ENCODE measurements at regions not wholly inside any gene's neighbourhood (a gene's known extent, or its start where the extent isn't known, plus 50 kb on each side); places are given as distances from the start of the nearest gene placed in this dataset.

GRCh38 chr1:191290441-191290840 is 812.8 kb upstream of the BRINP3 start:
- Histone ChIP-seq H4K20me1 (ENCODE audit: insufficient read depth, low read length) (no peaks in the 10 kb centered on the region), H3K4me3 (ENCODE audit: insufficient read depth, low read depth, low read length) (no peak overlapping the region), H2AFZ (ENCODE audit: low read depth, low read length) (no peak overlapping the region), H3K4me2 (ENCODE audit: low read length) (no peak overlapping the region), H3K27me3 (ENCODE audit: insufficient read depth, low read length) (no peaks in the 10 kb centered on the region), H3K9me3 (ENCODE audit: insufficient read depth, low read depth, low read length) (no peaks in the 10 kb centered on the region), H3K9ac (ENCODE audit: low read length) (no peak overlapping the region), H3K79me2 (ENCODE audit: insufficient read depth, low read length) (no peaks in the 10 kb centered on the region), H3K4me1 (ENCODE audit: insufficient read depth, low read length) (no peaks in the 10 kb centered on the region), H3K27ac (ENCODE audit: low read depth, low read length) (no peak overlapping the region), H3K36me3 (ENCODE audit: insufficient read depth, low read length) (no peaks in the 10 kb centered on the region)
- H3K27me3 Mint-ChIP-seq (ENCODE audit: low read depth, unreplicated experiment): no peaks in the 10 kb centered on the region
- H3K36me3 Mint-ChIP-seq (ENCODE audit: low read depth, unreplicated experiment): no peaks in the 10 kb centered on the region
- no peak for DNase-seq (ENCODE audit: low read depth)
- H3K27ac Mint-ChIP-seq (ENCODE audit: unreplicated experiment): no peak overlapping the region
- H3K4me1 Mint-ChIP-seq (ENCODE audit: low read depth, unreplicated experiment): no peaks in the 10 kb centered on the region
- H3K4me3 Mint-ChIP-seq (ENCODE audit: unreplicated experiment): no peak overlapping the region
- no peaks in the 10 kb centered on the region for H3K9me3 Mint-ChIP-seq (ENCODE audit: unreplicated experiment)
- TF ChIP-seq CTCF (IDR thresholded peaks at IDR 0.05; ENCODE audit: insufficient read depth, low read depth, low read length): no peak
- no peak for TF ChIP-seq EZH2 (IDR thresholded peaks at IDR 0.05; ENCODE audit: insufficient read depth, low read length)
- FAIRE-seq: no peak

GRCh38 chr1:191305370-191305769 is 827.7 kb upstream of the BRINP3 start:
- no peak for TF ChIP-seq EZH2 (IDR thresholded peaks at IDR 0.05; ENCODE audit: insufficient read depth, low read length)
- no peak for TF ChIP-seq CTCF (IDR thresholded peaks at IDR 0.05; ENCODE audit: insufficient read depth, low read depth, low read length)
- no peaks in the 10 kb centered on the region for H4K20me1 ChIP-seq (ENCODE audit: insufficient read depth, low read length)
- no peaks in the 10 kb centered on the region for H3K36me3 ChIP-seq (ENCODE audit: insufficient read depth, low read length)
- no peak overlapping the region for H2AFZ ChIP-seq (ENCODE audit: low read depth, low read length)
- no peaks in the 10 kb centered on the region for H3K4me1 Mint-ChIP-seq (ENCODE audit: low read depth, unreplicated experiment)
- no peaks in the 10 kb centered on the region for H3K9me3 ChIP-seq (ENCODE audit: insufficient read depth, low read depth, low read length)
- no peak for FAIRE-seq
- H3K36me3 Mint-ChIP-seq (ENCODE audit: low read depth, unreplicated experiment): no peaks in the 10 kb centered on the region
- H3K79me2 ChIP-seq (ENCODE audit: insufficient read depth, low read length): no peaks in the 10 kb centered on the region
- H3K4me2 ChIP-seq (ENCODE audit: low read length): no peak overlapping the region
- H3K9ac ChIP-seq (ENCODE audit: low read length): no peak overlapping the region
- H3K9me3 Mint-ChIP-seq (ENCODE audit: unreplicated experiment): peaks cover 2% of the 10 kb centered on the region
- no peaks in the 10 kb centered on the region for H3K27me3 ChIP-seq (ENCODE audit: insufficient read depth, low read length)
- no peak for DNase-seq (ENCODE audit: low read depth)
- H3K27me3 Mint-ChIP-seq (ENCODE audit: low read depth, unreplicated experiment): no peaks in the 10 kb centered on the region
- H3K27ac ChIP-seq (ENCODE audit: low read depth, low read length): no peak overlapping the region
- no peak overlapping the region for H3K27ac Mint-ChIP-seq (ENCODE audit: unreplicated experiment)
- no peak overlapping the region for H3K4me3 Mint-ChIP-seq (ENCODE audit: unreplicated experiment)
- H3K4me1 ChIP-seq (ENCODE audit: insufficient read depth, low read length): no peaks in the 10 kb centered on the region
- H3K4me3 ChIP-seq (ENCODE audit: insufficient read depth, low read depth, low read length): no peak overlapping the region

GRCh38 chr1:191306916-191307315 is 829.3 kb upstream of the BRINP3 start:
- DNase-seq (ENCODE audit: low read depth) (no peak), FAIRE-seq (no peak)
- TF ChIP-seq EZH2 (IDR thresholded peaks at IDR 0.05; ENCODE audit: insufficient read depth, low read length) (no peak), CTCF (IDR thresholded peaks at IDR 0.05; ENCODE audit: insufficient read depth, low read depth, low read length) (no peak)
- Mint-ChIP-seq H3K36me3 (ENCODE audit: low read depth, unreplicated experiment) (no peaks in the 10 kb centered on the region), H3K27me3 (ENCODE audit: low read depth, unreplicated experiment) (no peaks in the 10 kb centered on the region), H3K9me3 (ENCODE audit: unreplicated experiment) (peaks cover 2% of the 10 kb centered on the region), H3K27ac (ENCODE audit: unreplicated experiment) (no peak overlapping the region), H3K4me1 (ENCODE audit: low read depth, unreplicated experiment) (no peaks in the 10 kb centered on the region), H3K4me3 (ENCODE audit: unreplicated experiment) (no peak overlapping the region)
- Histone ChIP-seq H3K4me1 (ENCODE audit: insufficient read depth, low read length) (no peaks in the 10 kb centered on the region), H3K27ac (ENCODE audit: low read depth, low read length) (no peak overlapping the region), H3K9me3 (ENCODE audit: insufficient read depth, low read depth, low read length) (no peaks in the 10 kb centered on the region), H3K9ac (ENCODE audit: low read length) (no peak overlapping the region), H3K79me2 (ENCODE audit: insufficient read depth, low read length) (no peaks in the 10 kb centered on the region), H3K36me3 (ENCODE audit: insufficient read depth, low read length) (no peaks in the 10 kb centered on the region), H3K4me3 (ENCODE audit: insufficient read depth, low read depth, low read length) (no peak overlapping the region), H3K4me2 (ENCODE audit: low read length) (no peak overlapping the region), H2AFZ (ENCODE audit: low read depth, low read length) (no peak overlapping the region), H4K20me1 (ENCODE audit: insufficient read depth, low read length) (no peaks in the 10 kb centered on the region), H3K27me3 (ENCODE audit: insufficient read depth, low read length) (no peaks in the 10 kb centered on the region)
